Stomach (tissue), 4 donors: ENCODE measurements at regions not wholly inside any gene's neighbourhood (a gene's known extent, or its start where the extent isn't known, plus 50 kb on each side); places are given as distances from the start of the nearest gene placed in this dataset.
"Not testable (repeated sequence)": the region's sequence is repeated elsewhere in the genome, so short reads cannot be mapped to it uniquely, and the experiment has no call there.

Source experiments
- EP300 ChIP-seq: sonication (generic); formaldehyde crosslinking; IDR thresholded peaks from one replicate; pipeline ENCODE4 v1.6.1; 2017; ENCODE audit warnings: antibody characterized with exemption
- POLR2A ChIP-seq, 4 donors: fragments of 450-650 bp; IDR thresholded peaks; one replicate each; pipeline ENCODE4 v1.6.1; 2016; ENCODE audit warnings: antibody characterized with exemption in 4 of 4, control low read depth in 2 of 4, mild to moderate bottlenecking in 1 of 4, moderate library complexity in 1 of 4
- POLR2AphosphoS5 ChIP-seq, 3 donors: sonication (generic); formaldehyde crosslinking; IDR thresholded peaks; one replicate each; pipeline ENCODE4 v1.6.1; 2016; ENCODE audit warnings: antibody characterized with exemption in 3 of 3
- TF ChIP-seq, protein P1 (sequence below), 7 experiments: fragments of 450-650 bp in 4 of 7; fragments of 200-600 bp in 3 of 7; sonication (generic) in 3 of 7; IDR thresholded peaks; one replicate each; pipeline ENCODE4 v1.5.1; 2016 to 2019; ENCODE audit warnings: antibody characterized with exemption in 7 of 7, control low read depth in 2 of 7, mild to moderate bottlenecking in 1 of 7

DNA sequence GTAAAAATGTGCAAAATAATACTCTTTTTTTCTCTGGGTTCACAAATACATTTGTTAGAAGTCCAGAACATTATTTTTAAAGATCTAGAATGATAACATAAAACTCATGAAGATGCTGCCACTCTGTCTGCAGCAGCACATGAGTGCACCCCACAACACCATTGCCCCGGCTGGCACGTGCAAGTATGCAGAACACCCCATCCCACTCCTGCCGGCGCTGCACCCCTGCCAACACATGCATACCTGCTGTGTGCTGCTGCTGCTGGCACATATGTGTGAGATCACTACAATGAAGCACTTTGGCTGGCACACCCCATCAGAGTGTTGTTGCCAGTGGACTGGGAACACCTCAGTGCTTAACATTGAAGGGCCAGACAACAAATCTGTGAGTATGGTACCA, 129.1 kb downstream of the CCT8L2 start:
- TF ChIP-seq, protein P1, sequence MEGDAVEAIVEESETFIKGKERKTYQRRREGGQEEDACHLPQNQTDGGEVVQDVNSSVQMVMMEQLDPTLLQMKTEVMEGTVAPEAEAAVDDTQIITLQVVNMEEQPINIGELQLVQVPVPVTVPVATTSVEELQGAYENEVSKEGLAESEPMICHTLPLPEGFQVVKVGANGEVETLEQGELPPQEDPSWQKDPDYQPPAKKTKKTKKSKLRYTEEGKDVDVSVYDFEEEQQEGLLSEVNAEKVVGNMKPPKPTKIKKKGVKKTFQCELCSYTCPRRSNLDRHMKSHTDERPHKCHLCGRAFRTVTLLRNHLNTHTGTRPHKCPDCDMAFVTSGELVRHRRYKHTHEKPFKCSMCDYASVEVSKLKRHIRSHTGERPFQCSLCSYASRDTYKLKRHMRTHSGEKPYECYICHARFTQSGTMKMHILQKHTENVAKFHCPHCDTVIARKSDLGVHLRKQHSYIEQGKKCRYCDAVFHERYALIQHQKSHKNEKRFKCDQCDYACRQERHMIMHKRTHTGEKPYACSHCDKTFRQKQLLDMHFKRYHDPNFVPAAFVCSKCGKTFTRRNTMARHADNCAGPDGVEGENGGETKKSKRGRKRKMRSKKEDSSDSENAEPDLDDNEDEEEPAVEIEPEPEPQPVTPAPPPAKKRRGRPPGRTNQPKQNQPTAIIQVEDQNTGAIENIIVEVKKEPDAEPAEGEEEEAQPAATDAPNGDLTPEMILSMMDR (IDR thresholded peaks at IDR 0.05) = not testable (repeated sequence)
- TF ChIP-seq POLR2AphosphoS5 (IDR thresholded peaks at IDR 0.05); POLR2A (IDR thresholded peaks at IDR 0.05); EP300: not testable (repeated sequence)
